ENCODE measurements at regions not wholly inside any gene's neighbourhood (a gene's known extent, or its start where the extent isn't known, plus 50 kb on each side); places are given as distances from the start of the nearest gene placed in this dataset.

DNA sequence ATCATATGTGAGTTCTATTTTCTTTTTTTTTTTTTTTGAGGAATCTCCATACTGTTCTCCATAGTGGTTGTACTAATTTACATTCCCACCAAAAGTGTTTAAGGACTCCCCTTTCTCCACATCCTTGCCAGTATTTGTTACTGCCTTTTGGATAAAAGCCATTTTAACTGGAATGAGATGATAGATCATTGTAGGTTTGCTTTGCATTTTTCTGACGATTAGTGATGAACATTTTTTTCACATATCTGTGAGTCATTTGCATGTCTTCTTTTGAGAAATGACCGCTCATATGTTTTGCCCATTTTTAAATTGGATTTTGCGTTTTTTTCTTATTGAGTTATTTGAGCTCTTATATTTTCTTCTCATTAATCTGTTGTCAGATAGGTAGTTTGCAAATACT lies 394.8 kb downstream of the LRFN5 start:
- TF ChIP-seq, protein P1, sequence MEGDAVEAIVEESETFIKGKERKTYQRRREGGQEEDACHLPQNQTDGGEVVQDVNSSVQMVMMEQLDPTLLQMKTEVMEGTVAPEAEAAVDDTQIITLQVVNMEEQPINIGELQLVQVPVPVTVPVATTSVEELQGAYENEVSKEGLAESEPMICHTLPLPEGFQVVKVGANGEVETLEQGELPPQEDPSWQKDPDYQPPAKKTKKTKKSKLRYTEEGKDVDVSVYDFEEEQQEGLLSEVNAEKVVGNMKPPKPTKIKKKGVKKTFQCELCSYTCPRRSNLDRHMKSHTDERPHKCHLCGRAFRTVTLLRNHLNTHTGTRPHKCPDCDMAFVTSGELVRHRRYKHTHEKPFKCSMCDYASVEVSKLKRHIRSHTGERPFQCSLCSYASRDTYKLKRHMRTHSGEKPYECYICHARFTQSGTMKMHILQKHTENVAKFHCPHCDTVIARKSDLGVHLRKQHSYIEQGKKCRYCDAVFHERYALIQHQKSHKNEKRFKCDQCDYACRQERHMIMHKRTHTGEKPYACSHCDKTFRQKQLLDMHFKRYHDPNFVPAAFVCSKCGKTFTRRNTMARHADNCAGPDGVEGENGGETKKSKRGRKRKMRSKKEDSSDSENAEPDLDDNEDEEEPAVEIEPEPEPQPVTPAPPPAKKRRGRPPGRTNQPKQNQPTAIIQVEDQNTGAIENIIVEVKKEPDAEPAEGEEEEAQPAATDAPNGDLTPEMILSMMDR (conservative IDR thresholded peaks at IDR 0.05; ENCODE audit: low read depth, low read length) = no peak
- no peak for TF ChIP-seq EZH2 (IDR thresholded peaks at IDR 0.05; ENCODE audit: low read length, unreplicated experiment)

All from PC-3 (cell line).